ENCODE measurements at regions not wholly inside any gene's neighbourhood (a gene's known extent, or its start where the extent isn't known, plus 50 kb on each side); places are given as distances from the start of the nearest gene placed in this dataset.

- TF ChIP-seq POLR2AphosphoS5 (IDR thresholded peaks at IDR 0.05; ENCODE audit: low read depth, low read length) (no peak), TAF1 (IDR thresholded peaks at IDR 0.05; ENCODE audit: borderline replicate concordance, insufficient read depth, low read length) (no peak), SIN3A (IDR thresholded peaks at IDR 0.05; ENCODE audit: borderline replicate concordance, insufficient read depth, low read length) (no peak), REST (IDR thresholded peaks at IDR 0.05; ENCODE audit: insufficient read depth in 1 of 2, low read depth in 2 of 2, low read length in 2 of 2) (no peak)
These were observed 65.5 kb downstream of the RPUSD4 start for GRCh38 chr11:126145954-126146353.

All from PFSK-1 (cell line).